Liver (tissue), 3 donors: ENCODE measurements at regions not wholly inside any gene's neighbourhood (a gene's known extent, or its start where the extent isn't known, plus 50 kb on each side); places are given as distances from the start of the nearest gene placed in this dataset.

Source experiments
- ATF3 ChIP-seq: IDR thresholded peaks from 2 replicates; pipeline ENCODE4 v1.6.1; 2016; ENCODE audit warnings: antibody characterized with exemption
- CTCF ChIP-seq: fragments of 150-350 bp; IDR thresholded peaks from 2 replicates; pipeline ENCODE4 v1.5.1; 2017; ENCODE audit warnings: improper control_type of control experiment, low read depth, low read length; ENCODE audit not compliant: missing input control
- EGR1 ChIP-seq, 2 donors: IDR thresholded peaks; 2 replicates each; pipeline ENCODE4 v1.6.1; 2016 to 2018; ENCODE audit warnings: antibody characterized with exemption in 2 of 2, low read depth in 2 of 2
- GABPA ChIP-seq, 2 donors: IDR thresholded peaks in 1 of 2; conservative IDR thresholded peaks in 1 of 2; 2 replicates each; pipeline ENCODE4 v1.6.1; 2016; ENCODE audit warnings: antibody characterized with exemption in 2 of 2, mild to moderate bottlenecking in 1 of 2, moderate library complexity in 1 of 2
- HNF4A ChIP-seq, 2 donors: conservative IDR thresholded peaks; 2 replicates each; pipeline ENCODE4 v1.6.1; 2016; ENCODE audit warnings: antibody characterized with exemption in 2 of 2, mild to moderate bottlenecking in 2 of 2
- JUND ChIP-seq, 2 donors: IDR thresholded peaks; 2 replicates each; pipeline ENCODE4 v1.6.1; 2016; ENCODE audit warnings: antibody characterized with exemption in 2 of 2
- MAX ChIP-seq: IDR thresholded peaks from 2 replicates; pipeline ENCODE4 v1.6.1; 2016; ENCODE audit warnings: antibody characterized with exemption
- RAD21 ChIP-seq, 2 donors: IDR thresholded peaks; 2 replicates each; pipeline ENCODE4 v1.6.1; 2016; ENCODE audit warnings: antibody characterized with exemption in 2 of 2, mild to moderate bottlenecking in 2 of 2
- REST ChIP-seq: IDR thresholded peaks from 2 replicates; pipeline ENCODE4 v1.6.1; 2016; ENCODE audit warnings: antibody characterized with exemption, mild to moderate bottlenecking
- RXRA ChIP-seq, 2 donors: IDR thresholded peaks; 2 replicates each; pipeline ENCODE4 v1.6.1; 2017 to 2018; ENCODE audit warnings: antibody characterized with exemption in 2 of 2, mild to moderate bottlenecking in 1 of 2
- TAF1 ChIP-seq: conservative IDR thresholded peaks from 2 replicates; pipeline ENCODE4 v1.6.1; 2016; ENCODE audit warnings: antibody characterized with exemption, mild to moderate bottlenecking
- YY1 ChIP-seq: IDR thresholded peaks from 2 replicates; pipeline ENCODE4 v1.6.1; 2016; ENCODE audit warnings: antibody characterized with exemption, mild to moderate bottlenecking
- ZBTB33 ChIP-seq: IDR thresholded peaks from 2 replicates; pipeline ENCODE4 v1.6.1; 2016; ENCODE audit warnings: antibody characterized with exemption
- donor health status: healthy.
- donor health status: healthy.

GRCh38 chr21:28455253-28455600 is 537.5 kb downstream of the LTN1 start:
- TF ChIP-seq REST (no peak), CTCF (no peak), ATF3 (no peak), TAF1 (no peak), MAX (no peak), ZBTB33 (no peak), GABPA (IDR thresholded peaks at IDR 0.05 in 1 of 2, conservative IDR thresholded peaks at IDR 0.05 in 1 of 2) (no peak), YY1 (no peak), EGR1 (IDR thresholded peaks at IDR 0.05; ENCODE audit: low read depth in 2 of 2) (no peak), RAD21 (IDR thresholded peaks at IDR 0.05) (no peak), RXRA (IDR thresholded peaks at IDR 0.05) (no peak), JUND (IDR thresholded peaks at IDR 0.05) (no peak), HNF4A (conservative IDR thresholded peaks at IDR 0.05) (no peak)
